Endothelial cell of umbilical vein (primary cell): ENCODE measurements at regions not wholly inside any gene's neighbourhood (a gene's known extent, or its start where the extent isn't known, plus 50 kb on each side); places are given as distances from the start of the nearest gene placed in this dataset.

Experiments used
- BruUV-seq: library from RNA; stranded (reverse); fragments of 400-500 nt; replicated peaks from 2 replicates; lab custom pipeline; 2021; lab: Mats Ljungman, UMichigan
- CTCF ChIA-PET: fragments of 300-600, 350-600 bp; sonication (Branson Sonifier 250); formaldehyde crosslinking; loops from one replicate; lab custom pipeline; 2021; ENCODE audit warnings: antibody characterized with exemption, inconsistent platforms; lab: Charles Lee
- POLR2A ChIA-PET: fragments of 300-600, 350-600 bp; sonication (Branson Sonifier 250); formaldehyde crosslinking; loops from one replicate; lab custom pipeline; 2021; ENCODE audit warnings: antibody characterized with exemption, inconsistent platforms; lab: Charles Lee
- DNase-seq: peaks from one replicate; pipeline ENCODE4 v3.0.0-alpha.2; 2011; ENCODE audit warnings: low read depth, low spot score
- FAIRE-seq: peaks from 2 replicates; lab custom pipeline; 2011; peaks lifted over from hg19 to GRCh38; lab: Jason Lieb, UNC
- H2AFZ ChIP-seq: 2 replicates; pipeline ENCODE4 v1.6.0; 2012; ENCODE audit warnings: low read depth, low read length, control low read depth, inconsistent platforms
- H3K27ac ChIP-seq: 2 replicates; pipeline ENCODE4 v1.5.1; 2011; ENCODE audit warnings: low read depth, mild to moderate bottlenecking, control low read depth, low read length, moderate library complexity; ENCODE audit not compliant: insufficient read depth
- H3K27me3 ChIP-seq, 2 experiments: 2 replicates each; pipeline versions ENCODE4 v1.6.0 to v1.6.1; 2011; ENCODE audit warnings: low read length in 2 of 2, mixed read lengths in 1 of 2; ENCODE audit not compliant: control insufficient read depth in 2 of 2, insufficient read depth in 2 of 2
- H3K36me3 ChIP-seq, 2 experiments: 2 replicates in 1 of 2; 3 replicates in 1 of 2; pipeline ENCODE4 v1.5.1; 2011; ENCODE audit warnings: low read length in 2 of 2, mild to moderate bottlenecking in 1 of 2, moderate library complexity in 1 of 2; ENCODE audit not compliant: control insufficient read depth in 2 of 2, insufficient read depth in 2 of 2; ENCODE audit errors: extremely low read depth in 1 of 2
- H3K4me1 ChIP-seq: 3 replicates; pipeline ENCODE4 v1.5.1; 2011; ENCODE audit warnings: mild to moderate bottlenecking, low read length; ENCODE audit not compliant: control insufficient read depth, insufficient read depth; ENCODE audit errors: extremely low read depth
- H3K4me2 ChIP-seq: 2 replicates; pipeline ENCODE4 v1.6.1; 2011; ENCODE audit warnings: low read length, control low read depth, mixed read lengths; ENCODE audit not compliant: insufficient read depth
- H3K4me3 ChIP-seq, 3 experiments: fragments of 200-600 bp in 1 of 3; sonication (generic), shearing (Covaris generic) in 1 of 3; replicated peaks in 1 of 3; 2 replicates each; pipeline ENCODE4 v1.5.1; 2011 to 2016; ENCODE audit warnings: control low read depth in 3 of 3, low read length in 3 of 3, mild to moderate bottlenecking in 2 of 3, inconsistent platforms in 1 of 3, low read depth in 1 of 3, moderate library complexity in 1 of 3; ENCODE audit not compliant: insufficient read depth in 1 of 3
- H3K79me2 ChIP-seq: 2 replicates; pipeline ENCODE4 v1.6.0; 2012; ENCODE audit warnings: low read length, inconsistent platforms; ENCODE audit not compliant: control insufficient read depth, insufficient read depth
- H3K9ac ChIP-seq: replicated peaks from 2 replicates; pipeline ENCODE3; 2011; ENCODE audit warnings: low read length, control low read depth; ENCODE audit not compliant: insufficient read depth; ENCODE audit errors: extremely low read depth
- H3K9me1 ChIP-seq: replicated peaks from 3 replicates; pipeline ENCODE4 v1.6.0; 2011; ENCODE audit warnings: mild to moderate bottlenecking, low read length; ENCODE audit not compliant: control insufficient read depth, insufficient read depth; ENCODE audit errors: extremely low read depth
- H3K9me3 ChIP-seq: replicated peaks from 2 replicates; pipeline ENCODE4 v1.5.1; 2012; ENCODE audit warnings: low read length, inconsistent platforms; ENCODE audit not compliant: control insufficient read depth, insufficient read depth
- H4K20me1 ChIP-seq: replicated peaks from 2 replicates; pipeline ENCODE3; 2011; ENCODE audit warnings: mild to moderate bottlenecking, low read length; ENCODE audit not compliant: control insufficient read depth, insufficient read depth; ENCODE audit errors: extremely low read depth
- EZH2 ChIP-seq: IDR thresholded peaks from 2 replicates; pipeline ENCODE4 v1.6.1; 2012; ENCODE audit warnings: borderline replicate concordance, low read depth, mild to moderate bottlenecking, moderate library complexity, low read length, inconsistent platforms; ENCODE audit not compliant: severe bottlenecking
- FOS ChIP-seq: IDR thresholded peaks from 2 replicates; pipeline ENCODE4 v1.6.1; 2011; ENCODE audit warnings: mild to moderate bottlenecking, low read length, moderate library complexity, borderline replicate concordance; ENCODE audit not compliant: insufficient read depth
- GATA2 ChIP-seq: IDR thresholded peaks from 2 replicates; pipeline ENCODE4 v1.7.0; 2011; ENCODE audit warnings: low read depth, mild to moderate bottlenecking, moderate library complexity, mixed read lengths, low read length; ENCODE audit not compliant: insufficient read length, insufficient read depth
- JUN ChIP-seq: IDR thresholded peaks from 2 replicates; pipeline ENCODE4 v1.6.1; 2011; ENCODE audit warnings: borderline replicate concordance, low read depth; ENCODE audit not compliant: insufficient read length, insufficient read depth
- MYC ChIP-seq: IDR thresholded peaks from one replicate; pipeline ENCODE4 v1.6.1; 2011; ENCODE audit warnings: mild to moderate bottlenecking, low read depth, low read length
- POLR2A ChIP-seq: IDR thresholded peaks from 2 replicates; pipeline ENCODE4 v1.6.1; 2012; ENCODE audit warnings: low read depth, mild to moderate bottlenecking, control low read depth, low read length
- POLR2AphosphoS5 ChIP-seq: IDR thresholded peaks from 2 replicates; pipeline ENCODE4 v1.6.1; 2012; ENCODE audit warnings: low read depth, mild to moderate bottlenecking, control low read depth, low read length, moderate library complexity; ENCODE audit not compliant: insufficient read depth
- dilution Hi-C: fragments of 300-500 bp; cut with MboI; formaldehyde crosslinking; loops from one replicate; pipeline ENCODE4 v1.15.0; 2019; ENCODE audit warnings: low sequenced_read_pairs; ENCODE audit not compliant: extremely low pct_ligation_motif_present
- intact Hi-C: fragments of 100-400 bp; cut with micrococcal nuclease; formaldehyde crosslinking; loops from one replicate; pipeline ENCODE4 v1.10.0; 2022
- TF ChIP-seq, protein P1 (sequence below): IDR thresholded peaks from 2 replicates; pipeline ENCODE4 v1.6.1; 2011; ENCODE audit not compliant: insufficient read depth, insufficient read length
- TF ChIP-seq, protein P2 (sequence below), 2 donors: IDR thresholded peaks; 1 replicate in 1 of 2; 2 replicates in 1 of 2; pipeline ENCODE4 v1.5.1; 2011; ENCODE audit warnings: low read length in 2 of 2, mild to moderate bottlenecking in 2 of 2, moderate library complexity in 2 of 2, control low read depth in 1 of 2, inconsistent platforms in 1 of 2, low read depth in 1 of 2; ENCODE audit not compliant: insufficient read depth in 1 of 2; ENCODE audit errors: extremely low read depth in 1 of 2

- TF ChIP-seq, protein P1, sequence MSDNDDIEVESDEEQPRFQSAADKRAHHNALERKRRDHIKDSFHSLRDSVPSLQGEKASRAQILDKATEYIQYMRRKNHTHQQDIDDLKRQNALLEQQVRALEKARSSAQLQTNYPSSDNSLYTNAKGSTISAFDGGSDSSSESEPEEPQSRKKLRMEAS, result no peak
- no peak for TF ChIP-seq MYC
- H3K9ac ChIP-seq, result no peak overlapping the region
- ChIA-PET POLR2A (no interaction called here), CTCF (no interaction called here)
- BruUV-seq, result no TSS peak
- FAIRE-seq, result no peak
- dilution Hi-C loops, result no loop called here
- H3K9me1 ChIP-seq, result no peaks in the 10 kb centered on the region
- H4K20me1 ChIP-seq, result no peaks in the 10 kb centered on the region
- no peak overlapping the region for H3K27ac ChIP-seq
- no peaks in the 10 kb centered on the region for H3K27me3 ChIP-seq
- H3K4me3 ChIP-seq, result no peak overlapping the region
- no peaks in the 10 kb centered on the region for H3K4me1 ChIP-seq
- no peak overlapping the region for H3K4me2 ChIP-seq
- no peaks in the 10 kb centered on the region for H3K36me3 ChIP-seq
- no peak overlapping the region for H2AFZ ChIP-seq
- intact Hi-C loops, result no loop called here
- H3K9me3 ChIP-seq, result no peaks in the 10 kb centered on the region
- no peaks in the 10 kb centered on the region for H3K79me2 ChIP-seq
- DNase-seq, result no peak
Observed at GRCh38 chr9:88215196-88216125, 77.2 kb upstream of the SPATA31C2 start.

- FAIRE-seq (no peak), DNase-seq (no peak)
- Histone ChIP-seq H3K9me1 (no peaks in the 10 kb centered on the region), H3K9me3 (no peaks in the 10 kb centered on the region), H3K4me3 (no peak overlapping the region), H3K4me2 (no peak overlapping the region), H3K36me3 (no peaks in the 10 kb centered on the region), H2AFZ (no peak overlapping the region), H3K4me1 (no peaks in the 10 kb centered on the region), H3K9ac (no peak overlapping the region), H3K27me3 (no peaks in the 10 kb centered on the region), H3K79me2 (no peaks in the 10 kb centered on the region), H3K27ac (no peak overlapping the region), H4K20me1 (no peaks in the 10 kb centered on the region)
- ChIA-PET CTCF (no interaction called here), POLR2A (no interaction called here)
- TF ChIP-seq POLR2AphosphoS5 (no peak), GATA2 (no peak), POLR2A (no peak), JUN (no peak), FOS (no peak), EZH2 (no peak), MYC (no peak)
- TF ChIP-seq, protein P2, sequence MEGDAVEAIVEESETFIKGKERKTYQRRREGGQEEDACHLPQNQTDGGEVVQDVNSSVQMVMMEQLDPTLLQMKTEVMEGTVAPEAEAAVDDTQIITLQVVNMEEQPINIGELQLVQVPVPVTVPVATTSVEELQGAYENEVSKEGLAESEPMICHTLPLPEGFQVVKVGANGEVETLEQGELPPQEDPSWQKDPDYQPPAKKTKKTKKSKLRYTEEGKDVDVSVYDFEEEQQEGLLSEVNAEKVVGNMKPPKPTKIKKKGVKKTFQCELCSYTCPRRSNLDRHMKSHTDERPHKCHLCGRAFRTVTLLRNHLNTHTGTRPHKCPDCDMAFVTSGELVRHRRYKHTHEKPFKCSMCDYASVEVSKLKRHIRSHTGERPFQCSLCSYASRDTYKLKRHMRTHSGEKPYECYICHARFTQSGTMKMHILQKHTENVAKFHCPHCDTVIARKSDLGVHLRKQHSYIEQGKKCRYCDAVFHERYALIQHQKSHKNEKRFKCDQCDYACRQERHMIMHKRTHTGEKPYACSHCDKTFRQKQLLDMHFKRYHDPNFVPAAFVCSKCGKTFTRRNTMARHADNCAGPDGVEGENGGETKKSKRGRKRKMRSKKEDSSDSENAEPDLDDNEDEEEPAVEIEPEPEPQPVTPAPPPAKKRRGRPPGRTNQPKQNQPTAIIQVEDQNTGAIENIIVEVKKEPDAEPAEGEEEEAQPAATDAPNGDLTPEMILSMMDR (IDR thresholded peaks at IDR 0.05; ENCODE audit: extremely low read depth in 1 of 2, insufficient read depth in 1 of 2, low read depth in 1 of 2, low read length in 2 of 2), result no peak
- TF ChIP-seq, protein P1, result no peak
- no TSS peak for BruUV-seq
- intact Hi-C loops, result no loop called here
- dilution Hi-C loops, result no loop called here
Observed at GRCh38 chr9:88202321-88202720, 64.0 kb upstream of the SPATA31C2 start.
